HG02885 (cell line): ENCODE measurements at regions not wholly inside any gene's neighbourhood (a gene's known extent, or its start where the extent isn't known, plus 50 kb on each side); places are given as distances from the start of the nearest gene placed in this dataset.

ENCODE experiments used
- ATAC-seq: cut with Tn5 transposase; IDR thresholded peaks from one replicate; pipeline ENCODE4 v1.9.1; 2021; ENCODE audit warnings: mild to moderate bottlenecking; ENCODE audit not compliant: unreplicated experiment, poor library complexity

DNA sequence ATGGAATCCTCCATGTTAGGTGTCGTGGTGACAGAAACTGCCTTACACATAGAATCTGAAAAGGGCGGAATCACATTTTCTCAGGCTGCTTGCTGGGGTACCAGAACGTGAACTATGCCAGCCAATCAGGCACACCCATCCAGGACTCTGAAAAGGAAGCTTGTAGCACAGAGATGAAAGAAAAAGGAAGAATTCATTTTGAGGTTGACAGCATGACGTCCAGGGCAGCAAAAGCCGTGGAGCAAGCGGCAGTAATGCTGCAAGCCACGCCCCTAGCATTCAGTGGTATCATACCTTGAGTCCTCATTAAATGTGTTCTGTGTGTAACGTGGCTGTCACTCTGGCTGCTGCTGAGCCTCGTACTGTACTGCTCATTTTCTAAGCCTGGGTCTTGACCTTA, 304.0 kb downstream of the DYSF start:
- no peak for ATAC-seq

- ATAC-seq = no peak
Measured at GRCh38 chr2:71756280-71756906, 303.0 kb downstream of the DYSF start.

GRCh38 chr2:71751590-71751989, 298.2 kb downstream of the DYSF start:
- no peak for ATAC-seq

DNA sequence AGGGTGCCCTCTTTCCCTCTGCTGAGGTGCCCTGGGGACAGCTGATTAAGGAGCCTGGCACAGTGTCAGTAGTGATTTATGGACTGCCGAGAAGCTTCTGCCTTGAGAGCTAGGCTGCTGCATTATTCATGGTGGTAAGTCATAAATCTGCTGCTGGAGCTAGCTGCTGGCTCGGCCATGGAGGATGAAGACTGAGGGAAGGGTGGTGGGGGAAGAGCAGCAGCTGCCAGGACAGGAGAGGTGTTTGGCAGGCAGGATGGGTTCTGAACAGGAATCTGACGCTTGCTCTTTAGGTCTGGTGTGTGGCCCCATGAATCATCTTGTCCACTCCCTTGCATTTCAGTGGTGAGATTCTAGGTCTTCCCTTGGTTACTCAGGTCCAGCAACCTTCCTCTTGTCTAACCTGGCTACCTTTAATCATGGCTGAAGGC, 296.3 kb downstream of the DYSF start:
- ATAC-seq = no peak

GRCh38 chr2:71748227-71748626, 294.9 kb downstream of the DYSF start:
- ATAC-seq = no peak

DNA sequence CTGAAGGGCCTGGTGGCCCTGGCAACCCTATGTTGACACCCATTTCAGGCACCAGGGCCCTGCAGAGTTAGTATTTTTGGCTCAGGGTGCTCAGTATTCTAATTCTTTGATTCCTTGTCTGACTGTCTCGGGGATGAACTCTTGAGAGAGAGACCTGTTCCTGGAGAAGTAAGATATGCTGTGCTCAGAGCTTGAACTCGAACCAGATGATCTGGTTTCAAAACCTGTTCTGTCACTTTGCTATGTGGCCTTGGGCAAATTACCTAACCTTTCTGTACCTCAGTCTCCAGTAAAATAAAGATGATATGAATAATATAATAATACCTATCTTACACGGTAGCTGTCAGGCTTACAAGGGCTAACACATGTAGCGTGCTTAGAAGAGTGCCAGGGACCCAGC, 294.2 kb downstream of the DYSF start:
- no peak for ATAC-seq

- ATAC-seq = no peak
Measured at GRCh38 chr2:71746946-71747501, 293.7 kb downstream of the DYSF start.

DNA sequence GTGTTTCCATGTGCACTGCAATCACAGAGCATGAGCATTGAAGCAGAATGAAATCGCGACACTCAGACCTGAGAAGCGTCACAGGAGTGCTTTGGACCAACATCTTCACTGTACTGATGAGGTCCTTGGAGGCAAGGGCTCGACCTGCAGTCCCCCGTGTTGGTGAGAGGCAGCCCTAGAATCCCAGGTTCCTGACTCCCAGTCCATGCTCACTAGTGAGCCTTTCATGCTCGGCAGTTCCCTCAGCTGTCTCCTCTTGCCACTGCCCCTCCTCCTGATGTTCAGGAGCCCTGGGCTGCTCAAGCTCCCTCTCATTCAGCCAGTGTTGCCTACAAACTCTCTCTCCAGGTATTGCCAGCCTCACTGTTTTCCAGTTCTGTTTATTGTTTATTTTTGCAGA, 291.4 kb downstream of the DYSF start:
- ATAC-seq = no peak

DNA sequence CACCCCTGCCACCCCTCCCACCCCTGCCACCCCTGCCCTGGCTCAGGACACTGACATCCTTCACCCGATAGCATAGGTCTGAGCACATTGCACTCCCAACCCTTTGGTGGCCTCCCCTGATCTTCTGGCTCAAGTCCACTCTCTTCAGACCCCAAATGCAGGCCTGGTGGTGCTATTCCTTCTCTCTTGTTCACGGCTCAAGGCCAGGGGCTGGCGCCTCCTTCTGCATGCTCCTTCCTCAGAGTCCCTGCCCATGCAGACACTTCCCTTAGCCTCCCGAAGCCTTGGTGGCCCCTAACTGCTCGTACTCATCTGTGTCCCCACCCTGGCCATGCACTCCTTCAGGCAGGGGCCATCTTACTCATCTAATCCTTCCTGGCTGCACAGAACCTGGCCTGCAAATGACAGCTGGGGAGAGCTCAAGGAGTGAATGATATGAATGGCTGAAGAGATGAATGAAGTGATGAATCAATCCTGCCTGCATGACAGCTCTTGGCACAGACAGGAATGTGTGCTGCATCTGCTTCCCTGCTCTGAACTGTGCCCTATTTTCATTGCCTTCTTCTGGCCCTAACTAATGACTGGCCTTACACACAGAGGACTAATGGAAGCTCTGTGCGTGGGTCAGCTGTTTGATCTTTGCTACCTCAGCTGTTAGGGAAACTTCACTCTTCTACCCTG, 290.8 kb downstream of the DYSF start:
- no peak for ATAC-seq

DNA sequence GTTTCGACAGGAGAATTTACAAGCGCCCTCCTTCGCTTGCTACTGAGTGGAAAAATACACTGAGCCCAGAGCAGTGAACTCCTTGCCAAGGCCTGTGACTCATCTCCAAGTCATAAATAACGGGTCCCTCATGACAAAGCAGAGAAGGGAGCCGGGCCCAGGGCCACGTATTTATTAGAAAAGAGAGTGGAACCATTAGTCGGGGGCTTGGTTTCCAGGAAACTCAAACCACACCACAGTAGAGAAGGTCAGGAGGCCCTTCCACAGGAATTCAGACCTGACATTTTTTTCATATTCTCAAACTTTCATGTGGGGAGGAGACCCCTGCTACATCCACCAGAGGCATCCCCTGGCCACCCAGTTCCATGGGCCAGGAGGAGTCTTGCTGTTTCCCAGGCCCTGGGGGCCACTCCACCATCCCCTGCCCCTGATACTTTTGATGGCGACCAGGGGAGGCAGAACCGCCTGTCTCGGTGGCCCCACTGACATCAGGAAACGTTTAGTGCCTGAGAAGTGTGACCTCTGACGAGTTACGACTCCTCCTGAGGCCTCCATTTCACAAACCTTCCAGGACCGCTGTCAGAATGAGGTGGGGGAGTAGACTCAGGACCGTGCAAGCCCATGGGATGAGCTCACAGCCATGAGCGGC, 289.7 kb downstream of the DYSF start:
- ATAC-seq = no peak

DNA sequence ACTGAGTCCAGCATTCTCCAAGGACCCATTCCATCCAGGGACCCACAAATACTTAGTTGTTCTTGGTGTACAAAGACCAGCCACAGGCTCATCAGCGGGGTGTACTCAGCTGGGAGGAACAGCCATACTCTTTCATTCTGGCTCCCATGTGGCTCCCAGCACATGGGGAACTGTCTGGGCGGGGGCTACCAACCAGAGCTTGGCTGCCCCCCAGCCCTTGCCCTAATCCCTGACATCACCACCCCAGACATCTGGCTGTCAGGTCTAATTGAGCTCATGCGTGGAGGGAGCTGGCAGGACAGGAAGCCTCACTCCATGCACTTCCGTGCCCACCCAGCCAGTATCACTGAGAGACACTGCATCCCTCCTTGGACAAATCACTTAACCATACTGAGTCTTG, 283.6 kb downstream of the DYSF start:
- no peak for ATAC-seq

DNA sequence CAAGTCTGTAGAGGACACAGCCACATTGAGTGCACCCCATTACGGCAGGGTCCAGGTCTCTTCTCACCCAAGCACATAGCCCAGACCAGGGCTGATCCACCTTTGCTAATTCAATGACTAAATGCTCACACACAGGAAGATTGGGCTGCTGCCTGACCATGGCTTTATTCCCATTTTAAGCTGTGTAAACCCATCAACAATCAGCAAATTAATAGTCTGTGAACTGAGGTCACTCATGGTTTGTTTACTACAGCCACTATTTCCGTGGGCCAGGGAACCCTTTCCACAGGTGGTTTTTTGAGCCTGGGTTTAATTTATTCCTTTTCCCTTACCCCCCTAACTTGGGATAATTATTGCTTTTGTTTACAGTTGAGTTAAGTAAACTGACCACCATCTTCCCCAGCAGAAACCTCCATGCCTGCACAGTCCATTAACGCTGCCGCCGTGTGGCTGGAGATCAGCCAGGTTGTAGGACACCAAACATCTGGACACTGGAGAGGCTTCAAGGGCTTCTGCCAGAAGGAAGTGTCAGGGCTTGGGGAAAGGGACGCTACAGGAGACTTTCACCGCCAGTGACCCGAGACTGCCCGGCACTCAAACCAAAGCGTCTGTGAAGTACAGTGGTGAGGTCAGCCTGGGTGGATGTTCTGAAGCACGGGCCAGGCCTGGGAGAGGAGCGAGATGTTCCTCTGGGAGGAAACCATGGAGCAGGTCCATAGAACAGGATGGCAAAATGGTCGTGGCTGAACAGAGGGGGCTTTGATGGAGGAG, 282.9 kb downstream of the DYSF start:
- no peak for ATAC-seq
